Natural killer cell (primary cell): ENCODE measurements at regions not wholly inside any gene's neighbourhood (a gene's known extent, or its start where the extent isn't known, plus 50 kb on each side); places are given as distances from the start of the nearest gene placed in this dataset.

Experiments
- ATAC-seq, 3 donors: fragments of 150-1000 bp in 2 of 3; fragments of 200-7000 bp in 1 of 3; cut with Tn5 transposase; 1 replicate in 1 of 3; 2 replicates in 2 of 3; pipeline ENCODE4 v1.10.0; 2021; ENCODE audit warnings: mild to moderate bottlenecking in 2 of 3, moderate library complexity in 2 of 3
- DNase-seq, 2 donors: peaks; one replicate each; pipeline versions ENCODE4 v3.0.0 to v3.0.0-alpha.2; 2013 to 2021; ENCODE audit warnings: mixed read lengths in 1 of 2
- H3K27ac ChIP-seq: one replicate; pipeline ENCODE4 v1.5.1; 2013; ENCODE audit warnings: mild to moderate bottlenecking, low read length
- H3K27me3 ChIP-seq: one replicate; pipeline ENCODE4 v1.6.1; 2013; ENCODE audit warnings: low read length; ENCODE audit not compliant: control insufficient read depth, insufficient read depth
- H3K36me3 ChIP-seq: one replicate; pipeline ENCODE4 v1.6.1; 2013; ENCODE audit warnings: low read length; ENCODE audit not compliant: control insufficient read depth, insufficient read depth
- H3K4me1 ChIP-seq: one replicate; pipeline ENCODE4 v1.6.1; 2013; ENCODE audit warnings: low read length; ENCODE audit not compliant: control insufficient read depth, insufficient read depth
- H3K4me3 ChIP-seq: one replicate; pipeline ENCODE4 v1.5.1; 2013; ENCODE audit warnings: low read length
- H3K9me3 ChIP-seq: one replicate; pipeline ENCODE4 v1.6.1; 2013; ENCODE audit warnings: low read length; ENCODE audit not compliant: control insufficient read depth, insufficient read depth
- H3K27ac Mint-ChIP-seq, 2 donors: one replicate each; pipeline ENCODE4 v1.8.0; 2022; ENCODE audit warnings: mild to moderate bottlenecking in 2 of 2, mixed read lengths in 2 of 2, moderate library complexity in 1 of 2
- H3K27me3 Mint-ChIP-seq, 2 donors: one replicate each; pipeline ENCODE4 v1.8.0; 2022; ENCODE audit warnings: low read depth in 2 of 2, mixed read lengths in 2 of 2
- H3K36me3 Mint-ChIP-seq: one replicate; pipeline ENCODE4 v1.8.0; 2022; ENCODE audit warnings: mixed read lengths
- H3K4me1 Mint-ChIP-seq, 2 donors: one replicate each; pipeline ENCODE4 v1.8.0; 2022; ENCODE audit warnings: mixed read lengths in 2 of 2
- H3K4me3 Mint-ChIP-seq: one replicate; pipeline ENCODE4 v1.8.0; 2022; ENCODE audit warnings: mild to moderate bottlenecking, moderate library complexity, mixed read lengths
- H3K9me3 Mint-ChIP-seq, 2 donors: one replicate each; pipeline ENCODE4 v1.8.0; 2022; ENCODE audit warnings: mixed read lengths in 2 of 2
- WGBS: methylation state at CpG from one replicate; pipeline ENCODE4 v1.1.7; 2013; ENCODE audit warnings: missing lambda C conversion rate; ENCODE audit not compliant: insufficient coverage; 5-methylcytosine and 5-hydroxymethylcytosine counted together
- intact Hi-C: fragments of 100-400 bp; cut with micrococcal nuclease; formaldehyde crosslinking; loops from one replicate; pipeline ENCODE4 v1.14.2; 2022
- TF ChIP-seq, protein P1 (sequence below): fragments of 200-600 bp; IDR thresholded peaks from one replicate; pipeline ENCODE4 v1.8.0; 2022; ENCODE audit warnings: antibody characterized with exemption

DNA sequence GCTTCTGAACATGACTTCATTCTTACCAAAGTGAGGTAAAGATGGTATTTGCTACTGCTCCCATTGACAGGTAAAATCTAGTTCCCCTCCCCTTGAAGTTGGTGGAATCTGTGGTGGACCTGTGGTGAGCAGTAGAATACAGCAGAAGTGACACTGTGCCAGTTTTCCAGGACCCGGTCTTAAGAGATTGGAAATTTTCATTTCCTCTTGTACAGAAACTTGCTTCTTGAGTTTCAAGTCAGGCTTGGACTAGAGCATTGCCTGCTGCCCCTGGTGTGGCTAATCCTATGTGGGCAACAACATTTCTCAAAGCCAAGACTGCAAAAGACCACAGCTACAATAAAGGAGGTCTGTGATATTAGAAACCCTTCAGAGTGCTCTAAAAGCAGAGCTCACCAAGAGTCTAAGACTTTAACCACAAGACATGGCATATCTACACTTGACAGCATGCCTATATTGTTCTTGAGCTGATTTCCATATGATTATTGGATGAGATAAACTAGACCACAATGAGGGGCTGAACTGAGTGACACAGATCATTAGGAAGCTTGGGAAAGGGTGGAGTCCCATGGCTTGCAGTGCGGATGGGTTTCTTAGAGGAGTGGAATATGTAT lies 458.1 kb downstream of the BCL11A start:
- WGBS: 54% methylated on average over 2 of the region's 2 CpGs
- no peaks in the 10 kb centered on the region for H3K9me3 ChIP-seq
- no peak overlapping the region for H3K27ac Mint-ChIP-seq
- H3K36me3 Mint-ChIP-seq: no peaks in the 10 kb centered on the region
- H3K27me3 ChIP-seq: no peaks in the 10 kb centered on the region
- H3K9me3 Mint-ChIP-seq: peaks cover 0 to 4% of the 10 kb centered on the region in 2 donors
- DNase-seq (no peak), ATAC-seq (no peak)
- intact Hi-C loops: no loop called here
- no peak overlapping the region for H3K27ac ChIP-seq
- no peak overlapping the region for H3K4me3 Mint-ChIP-seq
- H3K4me3 ChIP-seq: no peak overlapping the region
- H3K27me3 Mint-ChIP-seq: peaks cover 5 to 11% of the 10 kb centered on the region in 2 donors
- no peaks in the 10 kb centered on the region for H3K4me1 ChIP-seq
- H3K4me1 Mint-ChIP-seq: peaks cover 0 to 4% of the 10 kb centered on the region in 2 donors
- H3K36me3 ChIP-seq: no peaks in the 10 kb centered on the region
- TF ChIP-seq, protein P1, sequence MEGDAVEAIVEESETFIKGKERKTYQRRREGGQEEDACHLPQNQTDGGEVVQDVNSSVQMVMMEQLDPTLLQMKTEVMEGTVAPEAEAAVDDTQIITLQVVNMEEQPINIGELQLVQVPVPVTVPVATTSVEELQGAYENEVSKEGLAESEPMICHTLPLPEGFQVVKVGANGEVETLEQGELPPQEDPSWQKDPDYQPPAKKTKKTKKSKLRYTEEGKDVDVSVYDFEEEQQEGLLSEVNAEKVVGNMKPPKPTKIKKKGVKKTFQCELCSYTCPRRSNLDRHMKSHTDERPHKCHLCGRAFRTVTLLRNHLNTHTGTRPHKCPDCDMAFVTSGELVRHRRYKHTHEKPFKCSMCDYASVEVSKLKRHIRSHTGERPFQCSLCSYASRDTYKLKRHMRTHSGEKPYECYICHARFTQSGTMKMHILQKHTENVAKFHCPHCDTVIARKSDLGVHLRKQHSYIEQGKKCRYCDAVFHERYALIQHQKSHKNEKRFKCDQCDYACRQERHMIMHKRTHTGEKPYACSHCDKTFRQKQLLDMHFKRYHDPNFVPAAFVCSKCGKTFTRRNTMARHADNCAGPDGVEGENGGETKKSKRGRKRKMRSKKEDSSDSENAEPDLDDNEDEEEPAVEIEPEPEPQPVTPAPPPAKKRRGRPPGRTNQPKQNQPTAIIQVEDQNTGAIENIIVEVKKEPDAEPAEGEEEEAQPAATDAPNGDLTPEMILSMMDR: no peak

DNA sequence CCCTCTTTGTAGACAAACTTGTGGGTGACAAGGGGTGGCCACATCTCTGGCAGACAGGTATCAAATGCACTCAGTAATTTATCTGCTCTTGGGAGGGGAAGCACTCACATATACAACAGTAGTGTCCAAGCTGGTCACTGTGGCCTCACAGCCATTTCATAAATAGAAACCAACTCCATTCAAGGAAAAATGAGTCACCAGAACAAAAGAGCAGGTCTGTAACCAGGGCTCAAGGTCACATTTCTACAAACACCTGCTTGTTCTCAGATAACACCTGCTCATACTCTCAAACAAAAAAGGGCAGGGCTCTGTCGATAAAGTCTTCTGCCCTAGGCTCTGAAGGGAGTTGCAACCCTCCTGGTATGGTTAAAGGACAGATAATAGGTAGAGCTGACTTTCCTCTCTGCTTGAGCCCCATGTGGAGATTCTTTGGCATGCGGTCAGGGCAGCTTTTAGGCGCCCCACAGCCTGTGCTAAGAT lies 459.0 kb downstream of the BCL11A start:
- Histone ChIP-seq H3K4me1 (no peaks in the 10 kb centered on the region), H3K27ac (no peak overlapping the region), H3K4me3 (no peak overlapping the region), H3K27me3 (no peaks in the 10 kb centered on the region), H3K36me3 (no peaks in the 10 kb centered on the region), H3K9me3 (no peaks in the 10 kb centered on the region)
- ATAC-seq: no peak
- Mint-ChIP-seq H3K27me3 (peaks cover 5 to 7% of the 10 kb centered on the region in 2 donors), H3K27ac (no peak overlapping the region), H3K36me3 (no peaks in the 10 kb centered on the region), H3K4me3 (no peak overlapping the region), H3K4me1 (peaks cover 0 to 4% of the 10 kb centered on the region in 2 donors), H3K9me3 (peaks cover 0 to 4% of the 10 kb centered on the region in 2 donors)
- TF ChIP-seq, protein P1: no peak
- 84% methylated on average over 3 of the region's 3 CpGs for WGBS
- intact Hi-C loops: no loop called here
- DNase-seq: no peak

DNA sequence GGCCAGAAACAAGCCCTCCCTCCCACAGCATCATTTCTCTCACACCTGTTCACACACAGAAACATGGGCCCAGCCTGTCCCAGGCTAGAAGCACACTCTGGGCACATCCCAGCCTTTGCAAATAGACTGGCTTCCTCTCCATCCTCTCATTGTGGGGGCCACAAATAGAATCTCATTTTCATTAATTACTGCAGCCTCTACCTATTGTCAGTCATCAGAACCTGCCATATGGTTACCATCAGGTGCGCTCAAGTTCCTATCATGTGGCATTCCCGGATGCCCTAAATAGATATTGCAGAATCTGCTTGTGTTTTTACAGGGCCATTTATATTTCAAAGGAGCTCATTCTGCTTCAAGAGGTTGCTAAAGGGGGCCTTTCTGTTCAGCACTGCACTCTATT lies 460.7 kb downstream of the BCL11A start:
- no peak overlapping the region for H3K27ac Mint-ChIP-seq

More for the DNA sequence above, 460.7 kb downstream of the BCL11A start:
- whole genome bisulfite sequencing: 86% methylated on average over 2 of the region's 2 CpGs
- Histone ChIP-seq H3K27ac (no peak overlapping the region), H3K27me3 (no peaks in the 10 kb centered on the region), H3K4me3 (no peak overlapping the region), H3K36me3 (no peaks in the 10 kb centered on the region), H3K4me1 (no peaks in the 10 kb centered on the region), H3K9me3 (no peaks in the 10 kb centered on the region)
- no peak overlapping the region for H3K4me3 Mint-ChIP-seq
- H3K4me1 Mint-ChIP-seq: peaks cover 0 to 4% of the 10 kb centered on the region in 2 donors
- H3K9me3 Mint-ChIP-seq: peaks cover 0 to 4% of the 10 kb centered on the region in 2 donors
- no peak for DNase-seq
- TF ChIP-seq, protein P1: no peak
- H3K36me3 Mint-ChIP-seq: no peaks in the 10 kb centered on the region
- intact Hi-C loops: no loop called here
- H3K27me3 Mint-ChIP-seq: peaks cover 0 to 5% of the 10 kb centered on the region in 2 donors
- ATAC-seq: no peak
